CD14-positive monocyte (primary cell): ENCODE measurements at regions not wholly inside any gene's neighbourhood (a gene's known extent, or its start where the extent isn't known, plus 50 kb on each side); places are given as distances from the start of the nearest gene placed in this dataset.

ENCODE experiments used
- DNase-seq, 3 donors: peaks; one replicate each; pipeline ENCODE4 v3.0.0-alpha.2; 2011 to 2022
- H2AFZ ChIP-seq: 2 replicates; pipeline ENCODE4 v1.6.0; 2012; ENCODE audit warnings: mild to moderate bottlenecking, low read depth, low read length, inconsistent platforms; ENCODE audit not compliant: insufficient read depth, poor library complexity, severe bottlenecking
- H3K27ac ChIP-seq, 2 donors: 1 replicate in 1 of 2; 2 replicates in 1 of 2; pipeline ENCODE4 v1.5.1; 2012 to 2013; ENCODE audit warnings: low read length in 2 of 2, control low read depth in 1 of 2, inconsistent platforms in 1 of 2, low read depth in 1 of 2, mild to moderate bottlenecking in 1 of 2
- H3K27me3 ChIP-seq, 2 donors: one replicate each; pipeline versions ENCODE4 v1.6.0 to v1.6.1; 2011 to 2013; ENCODE audit warnings: low read length in 2 of 2; ENCODE audit not compliant: control insufficient read depth in 2 of 2, insufficient read depth in 2 of 2
- H3K36me3 ChIP-seq, 2 donors: replicated peaks in 1 of 2; 1 replicate in 1 of 2; 2 replicates in 1 of 2; pipeline versions ENCODE4 v1.5.1 to v1.6.1; 2012 to 2013; ENCODE audit warnings: low read length in 2 of 2, control low read depth in 1 of 2, inconsistent platforms in 1 of 2, mild to moderate bottlenecking in 1 of 2; ENCODE audit not compliant: insufficient read depth in 2 of 2, control insufficient read depth in 1 of 2
- H3K4me1 ChIP-seq, 2 donors: 1 replicate in 1 of 2; 2 replicates in 1 of 2; pipeline versions ENCODE4 v1.5.1 to v1.6.1; 2012 to 2013; ENCODE audit warnings: low read length in 2 of 2, control low read depth in 1 of 2, inconsistent platforms in 1 of 2, mild to moderate bottlenecking in 1 of 2, moderate library complexity in 1 of 2; ENCODE audit not compliant: insufficient read depth in 2 of 2, control insufficient read depth in 1 of 2
- H3K4me2 ChIP-seq: replicated peaks from 2 replicates; pipeline ENCODE3; 2012; ENCODE audit warnings: low read length, moderate library complexity, mild to moderate bottlenecking; ENCODE audit not compliant: poor library complexity, severe bottlenecking; ENCODE audit errors: extremely low read depth
- H3K4me3 ChIP-seq, 3 experiments: fragments of 200-600 bp in 1 of 3; sonication (generic) in 1 of 3; replicated peaks in 1 of 3; 1 replicate in 2 of 3; 2 replicates in 1 of 3; pipeline ENCODE4 v1.5.1; 2011 to 2013; ENCODE audit warnings: low read length in 3 of 3, mild to moderate bottlenecking in 3 of 3, control low read depth in 2 of 3, low read depth in 2 of 3, inconsistent platforms in 1 of 3, moderate library complexity in 1 of 3
- H3K79me2 ChIP-seq: 2 replicates; pipeline ENCODE4 v1.6.0; 2012; ENCODE audit warnings: mild to moderate bottlenecking, control low read depth, inconsistent platforms, low read length, moderate library complexity; ENCODE audit not compliant: insufficient read depth
- H3K9ac ChIP-seq: 2 replicates; pipeline ENCODE4 v1.6.0; 2017; ENCODE audit warnings: low read length, mild to moderate bottlenecking; ENCODE audit not compliant: insufficient read depth, poor library complexity, severe bottlenecking
- H3K9me3 ChIP-seq, 2 donors: replicated peaks in 1 of 2; 1 replicate in 1 of 2; 2 replicates in 1 of 2; pipeline versions ENCODE4 v1.5.1 to v1.6.1; 2012 to 2013; ENCODE audit warnings: low read length in 2 of 2, control low read depth in 1 of 2; ENCODE audit not compliant: control insufficient read depth in 1 of 2, insufficient read depth in 1 of 2
- H4K20me1 ChIP-seq: 2 replicates; pipeline ENCODE4 v1.6.0; 2012; ENCODE audit warnings: mild to moderate bottlenecking, low read length, control low read depth, moderate library complexity; ENCODE audit not compliant: insufficient read depth
- H3K27ac Mint-ChIP-seq, 7 donors: one replicate each; pipeline ENCODE4 v1.8.0; 2020; ENCODE audit warnings: mild to moderate bottlenecking in 7 of 7, mixed read lengths in 7 of 7, moderate library complexity in 6 of 7, inconsistent platforms in 2 of 7
- H3K27me3 Mint-ChIP-seq, 3 donors: one replicate each; pipeline ENCODE4 v1.8.0; 2021 to 2022; ENCODE audit warnings: low read depth in 3 of 3, mild to moderate bottlenecking in 3 of 3, mixed read lengths in 3 of 3, moderate library complexity in 3 of 3, inconsistent platforms in 1 of 3
- H3K36me3 Mint-ChIP-seq, 2 donors: one replicate each; pipeline ENCODE4 v1.8.0; 2020; ENCODE audit warnings: mixed read lengths in 2 of 2, inconsistent platforms in 1 of 2, mild to moderate bottlenecking in 1 of 2
- H3K4me1 Mint-ChIP-seq: one replicate; pipeline ENCODE4 v1.8.0; 2020; ENCODE audit warnings: mild to moderate bottlenecking, mixed read lengths
- H3K4me3 Mint-ChIP-seq, 2 donors: one replicate each; pipeline ENCODE4 v1.8.0; 2020; ENCODE audit warnings: mild to moderate bottlenecking in 2 of 2, mixed read lengths in 2 of 2, moderate library complexity in 1 of 2
- H3K9me3 Mint-ChIP-seq, 7 donors: one replicate each; pipeline ENCODE4 v1.8.0; 2020 to 2022; ENCODE audit warnings: mixed read lengths in 7 of 7, mild to moderate bottlenecking in 6 of 7, moderate library complexity in 6 of 7, inconsistent platforms in 2 of 7
- WGBS: methylation state at CpG from one replicate; pipeline ENCODE4 v1.1.5; 2013; ENCODE audit warnings: missing lambda C conversion rate; ENCODE audit not compliant: insufficient coverage; 5-methylcytosine and 5-hydroxymethylcytosine counted together
- intact Hi-C, 2 donors: fragments of 100-400 bp; cut with micrococcal nuclease; formaldehyde crosslinking; loops; one replicate each; pipeline versions ENCODE4 v1.15.0 to v1.15.1; 2023
- TF ChIP-seq, protein P1 (sequence below): fragments of 200-600 bp; IDR thresholded peaks from one replicate; pipeline ENCODE4 v1.8.0; 2022; ENCODE audit warnings: antibody characterized with exemption, mild to moderate bottlenecking

DNA sequence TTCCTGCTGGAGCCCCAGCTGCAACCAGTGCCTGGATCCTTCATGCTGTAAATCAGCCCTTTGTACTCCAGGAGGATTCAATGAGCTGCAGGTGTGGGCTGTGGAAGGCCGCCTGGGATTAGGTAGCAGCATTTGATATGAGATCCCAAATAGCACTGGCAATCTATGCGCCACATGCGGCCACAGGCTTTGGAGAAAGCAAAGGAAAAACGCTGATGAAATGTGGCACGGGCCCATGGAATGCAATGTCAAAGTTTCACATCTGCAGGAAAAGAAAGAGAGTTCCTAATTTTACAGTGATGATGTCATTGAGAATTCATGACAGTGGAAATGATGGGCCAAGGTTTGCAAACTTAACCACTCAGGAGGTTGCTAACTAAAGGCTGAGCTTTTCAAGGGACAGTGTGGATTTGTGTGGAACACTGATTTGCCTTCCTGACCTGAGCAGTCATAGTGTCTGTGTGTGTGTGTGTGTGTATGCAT, 216.4 kb upstream of the OSR1 start:
- no peaks in the 10 kb centered on the region for H3K36me3 Mint-ChIP-seq
- H3K27ac ChIP-seq: no peak overlapping the region

DNA sequence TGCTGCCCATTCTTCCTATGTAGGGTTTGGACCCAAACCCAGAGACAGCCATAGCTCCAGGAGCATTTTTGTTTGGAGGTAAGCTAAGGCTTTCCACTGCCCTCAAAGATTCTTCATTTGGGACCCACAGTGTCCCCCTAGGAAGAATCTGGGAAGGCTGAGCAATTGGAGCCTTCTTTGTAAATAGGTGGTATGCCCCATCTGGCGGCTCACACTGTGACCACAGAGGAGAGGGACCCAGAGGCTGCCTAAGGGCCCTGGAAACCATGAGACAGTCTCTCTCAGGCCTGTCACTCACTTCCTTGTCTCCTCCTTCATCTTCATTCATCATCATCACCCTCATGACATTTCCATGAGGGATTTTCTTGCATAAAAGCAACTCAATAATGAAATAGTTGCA, 215.4 kb upstream of the OSR1 start:
- Histone ChIP-seq H4K20me1 (no peaks in the 10 kb centered on the region), H3K4me3 (no peak overlapping the region), H3K27ac (no peak overlapping the region), H3K4me2 (no peak overlapping the region), H3K79me2 (no peaks in the 10 kb centered on the region), H3K9ac (no peak overlapping the region), H3K9me3 (no peaks in the 10 kb centered on the region), H2AFZ (no peak overlapping the region), H3K4me1 (no peaks in the 10 kb centered on the region), H3K36me3 (no peaks in the 10 kb centered on the region), H3K27me3 (no peaks in the 10 kb centered on the region)
- H3K27ac Mint-ChIP-seq: no peak overlapping the region
- WGBS: 100% methylated on average over 1 of the region's 1 CpG
- no peak overlapping the region for H3K4me3 Mint-ChIP-seq
- H3K4me1 Mint-ChIP-seq: no peaks in the 10 kb centered on the region
- peaks cover 0 to 8% (median 1%) of the 10 kb centered on the region in 7 donors for H3K9me3 Mint-ChIP-seq
- DNase-seq: no peak
- TF ChIP-seq, protein P1, sequence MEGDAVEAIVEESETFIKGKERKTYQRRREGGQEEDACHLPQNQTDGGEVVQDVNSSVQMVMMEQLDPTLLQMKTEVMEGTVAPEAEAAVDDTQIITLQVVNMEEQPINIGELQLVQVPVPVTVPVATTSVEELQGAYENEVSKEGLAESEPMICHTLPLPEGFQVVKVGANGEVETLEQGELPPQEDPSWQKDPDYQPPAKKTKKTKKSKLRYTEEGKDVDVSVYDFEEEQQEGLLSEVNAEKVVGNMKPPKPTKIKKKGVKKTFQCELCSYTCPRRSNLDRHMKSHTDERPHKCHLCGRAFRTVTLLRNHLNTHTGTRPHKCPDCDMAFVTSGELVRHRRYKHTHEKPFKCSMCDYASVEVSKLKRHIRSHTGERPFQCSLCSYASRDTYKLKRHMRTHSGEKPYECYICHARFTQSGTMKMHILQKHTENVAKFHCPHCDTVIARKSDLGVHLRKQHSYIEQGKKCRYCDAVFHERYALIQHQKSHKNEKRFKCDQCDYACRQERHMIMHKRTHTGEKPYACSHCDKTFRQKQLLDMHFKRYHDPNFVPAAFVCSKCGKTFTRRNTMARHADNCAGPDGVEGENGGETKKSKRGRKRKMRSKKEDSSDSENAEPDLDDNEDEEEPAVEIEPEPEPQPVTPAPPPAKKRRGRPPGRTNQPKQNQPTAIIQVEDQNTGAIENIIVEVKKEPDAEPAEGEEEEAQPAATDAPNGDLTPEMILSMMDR: no peak
- peaks cover 0 to 3% (median 2%) of the 10 kb centered on the region in 3 donors for H3K27me3 Mint-ChIP-seq
- H3K36me3 Mint-ChIP-seq: no peaks in the 10 kb centered on the region
- intact Hi-C loops: no loop called here

More for the DNA sequence above, 216.4 kb upstream of the OSR1 start:
- Mint-ChIP-seq H3K27ac (no peak overlapping the region), H3K4me1 (no peaks in the 10 kb centered on the region), H3K9me3 (peaks cover 0 to 8% (median 1%) of the 10 kb centered on the region in 7 donors), H3K27me3 (peaks cover 0 to 3% (median 2%) of the 10 kb centered on the region in 3 donors), H3K4me3 (no peak overlapping the region)
- Histone ChIP-seq H3K79me2 (no peaks in the 10 kb centered on the region), H2AFZ (no peak overlapping the region), H3K27me3 (no peaks in the 10 kb centered on the region), H3K4me1 (no peaks in the 10 kb centered on the region), H3K9ac (no peak overlapping the region), H3K4me2 (no peak overlapping the region), H3K4me3 (no peak overlapping the region), H4K20me1 (no peaks in the 10 kb centered on the region), H3K9me3 (no peaks in the 10 kb centered on the region), H3K36me3 (no peaks in the 10 kb centered on the region)
- WGBS: 62% methylated on average over 5 of the region's 5 CpGs
- no peak for DNase-seq
- intact Hi-C loops: no loop called here
- TF ChIP-seq, protein P1: no peak
